Heart left ventricle (tissue), 16 donors: ENCODE measurements at regions not wholly inside any gene's neighbourhood (a gene's known extent, or its start where the extent isn't known, plus 50 kb on each side); places are given as distances from the start of the nearest gene placed in this dataset.

Experiments used
- ATAC-seq, 4 donors: fragments of 200-7000 bp; cut with Tn5 transposase; one replicate each; pipeline ENCODE4 v1.9.1; 2020 to 2022; ENCODE audit warnings: moderate library complexity in 4 of 4, mild to moderate bottlenecking in 3 of 4, moderate number of reproducible peaks in 1 of 4
- DNase-seq, 5 donors: peaks; one replicate each; pipeline ENCODE4 v3.0.0-alpha.2; 2020
- H3K27ac ChIP-seq, 12 donors: fragments of 200-600 bp; sonication (generic) in 4 of 12; one replicate each; pipeline versions ENCODE4 v1.5.0 to v1.8.0; 2016 to 2022; ENCODE audit warnings: mild to moderate bottlenecking in 2 of 12
- H3K27me3 ChIP-seq, 9 donors: fragments of 200-600 bp; sonication (generic) in 2 of 9; one replicate each; pipeline versions ENCODE4 v1.5.1 to v1.8.0; 2016 to 2022; ENCODE audit warnings: mild to moderate bottlenecking in 3 of 9
- H3K36me3 ChIP-seq, 9 donors: fragments of 200-600 bp; sonication (generic) in 2 of 9; one replicate each; pipeline versions ENCODE4 v1.5.0 to v1.8.0; 2018 to 2022; ENCODE audit warnings: mild to moderate bottlenecking in 2 of 9
- H3K4me1 ChIP-seq, 12 donors: fragments of 200-600 bp; sonication (generic) in 4 of 12; one replicate each; pipeline versions ENCODE4 v1.5.0 to v1.8.0; 2016 to 2022; ENCODE audit warnings: mild to moderate bottlenecking in 3 of 12
- H3K4me3 ChIP-seq, 12 donors: fragments of 200-600 bp; sonication (generic) in 4 of 12; one replicate each; pipeline versions ENCODE4 v1.5.0 to v1.8.0; 2017 to 2022; ENCODE audit warnings: mild to moderate bottlenecking in 9 of 12, moderate library complexity in 4 of 12
- H3K9me3 ChIP-seq, 12 donors: fragments of 200-600 bp; sonication (generic) in 4 of 12; one replicate each; pipeline versions ENCODE4 v1.5.0 to v1.8.0; 2016 to 2022; ENCODE audit warnings: mild to moderate bottlenecking in 1 of 12
- POLR2A ChIP-seq, 2 donors: fragments of 450-650 bp; IDR thresholded peaks; one replicate each; pipeline ENCODE4 v1.6.1; 2017; ENCODE audit warnings: antibody characterized with exemption in 2 of 2, mild to moderate bottlenecking in 2 of 2, moderate library complexity in 2 of 2
- WGBS, 4 donors: extraction: QIAGEN DNeasy Blood & Tissue Kit in 2 of 4; methylation state at CpG; one replicate each; pipeline versions ENCODE4 v1.1.5 to v1.1.7; 2013 to 2018; 5-methylcytosine and 5-hydroxymethylcytosine counted together
- intact Hi-C, 10 donors: fragments of 100-400 bp; cut with DNase I; formaldehyde crosslinking; loops; one replicate each; pipeline versions ENCODE4 v1.11.1 to v1.14.2; 2022
- TF ChIP-seq, protein P1 (sequence below), 12 donors: fragments of 200-600 bp; sonication (generic) in 4 of 12; IDR thresholded peaks; one replicate each; pipeline versions ENCODE4 v1.5.0 to v1.8.0; 2018 to 2022; ENCODE audit warnings: antibody characterized with exemption in 12 of 12, mild to moderate bottlenecking in 5 of 12
- donor health status: ischemic (EF 13 %, LVEDD 7.1; RV severe dilation, severe dysfunction).
- donor health status: healthy with polysubstance abuse.
- donor health status: DM: no; HTN: yes; CAD: no.
- donor health status: DM: no; HTN: no; CAD: no.
- donor health status: ischemic (EF 25% LVEDD 6.9; RV normal size, moderate dysfunction).
- donor health status: ischemic (EF 25% LVEDD 5.7; RV mildly dilated, moderate dysfunction).
- donor health status: healthy.
- donor health status: DM: yes; HTN: yes; CAD: no.
- donor health status: ischemic (EF 35%, LVEDD 5.7; RV mildly dilated, moderate dysfunction).
- donor health status: nonischemic (EF 11% LVEDD 7.7; RV severe dilation, severe dysfunction).
- donor health status: DM: yes; HTN: yes; CAD: no.
- donor health status: PGD.
- donor health status: ischemic (EF 29% LVEDD 5.4; RV normal size, mild dysfunction).
- donor health status: nonischemic (EF 23%, LVEDD 6.1; RV moderate dilation, normal function).

- 96 to 100% (median 98%) methylated on average over 1 of the region's 1 CpG for WGBS, 4 donors
- no peaks in the 10 kb centered on the region for H3K9me3 ChIP-seq
- intact Hi-C loops, result loop anchor here in 5 of 10 donors (2.0 to 10.0 kb wide), 4 partner anchors 162 to 222 kb away; no protein-coding TSS in a partner anchor
- TF ChIP-seq POLR2A (IDR thresholded peaks at IDR 0.05), result no peak
- TF ChIP-seq, protein P1, sequence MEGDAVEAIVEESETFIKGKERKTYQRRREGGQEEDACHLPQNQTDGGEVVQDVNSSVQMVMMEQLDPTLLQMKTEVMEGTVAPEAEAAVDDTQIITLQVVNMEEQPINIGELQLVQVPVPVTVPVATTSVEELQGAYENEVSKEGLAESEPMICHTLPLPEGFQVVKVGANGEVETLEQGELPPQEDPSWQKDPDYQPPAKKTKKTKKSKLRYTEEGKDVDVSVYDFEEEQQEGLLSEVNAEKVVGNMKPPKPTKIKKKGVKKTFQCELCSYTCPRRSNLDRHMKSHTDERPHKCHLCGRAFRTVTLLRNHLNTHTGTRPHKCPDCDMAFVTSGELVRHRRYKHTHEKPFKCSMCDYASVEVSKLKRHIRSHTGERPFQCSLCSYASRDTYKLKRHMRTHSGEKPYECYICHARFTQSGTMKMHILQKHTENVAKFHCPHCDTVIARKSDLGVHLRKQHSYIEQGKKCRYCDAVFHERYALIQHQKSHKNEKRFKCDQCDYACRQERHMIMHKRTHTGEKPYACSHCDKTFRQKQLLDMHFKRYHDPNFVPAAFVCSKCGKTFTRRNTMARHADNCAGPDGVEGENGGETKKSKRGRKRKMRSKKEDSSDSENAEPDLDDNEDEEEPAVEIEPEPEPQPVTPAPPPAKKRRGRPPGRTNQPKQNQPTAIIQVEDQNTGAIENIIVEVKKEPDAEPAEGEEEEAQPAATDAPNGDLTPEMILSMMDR (IDR thresholded peaks at IDR 0.05), result no peak
- no peaks in the 10 kb centered on the region for H3K36me3 ChIP-seq
- ATAC-seq (no peak), DNase-seq (no peak)
- H3K27me3 ChIP-seq, result peaks cover 0 to 6% (median 0%) of the 10 kb centered on the region in 9 donors
- H3K27ac ChIP-seq, result no peak overlapping the region
- peaks cover 0 to 11% (median 1%) of the 10 kb centered on the region in 12 donors for H3K4me1 ChIP-seq
- no peak overlapping the region for H3K4me3 ChIP-seq
These were observed 116.0 kb upstream of the TMCC3 start for GRCh38 chr12:94766397-94766796.

DNA sequence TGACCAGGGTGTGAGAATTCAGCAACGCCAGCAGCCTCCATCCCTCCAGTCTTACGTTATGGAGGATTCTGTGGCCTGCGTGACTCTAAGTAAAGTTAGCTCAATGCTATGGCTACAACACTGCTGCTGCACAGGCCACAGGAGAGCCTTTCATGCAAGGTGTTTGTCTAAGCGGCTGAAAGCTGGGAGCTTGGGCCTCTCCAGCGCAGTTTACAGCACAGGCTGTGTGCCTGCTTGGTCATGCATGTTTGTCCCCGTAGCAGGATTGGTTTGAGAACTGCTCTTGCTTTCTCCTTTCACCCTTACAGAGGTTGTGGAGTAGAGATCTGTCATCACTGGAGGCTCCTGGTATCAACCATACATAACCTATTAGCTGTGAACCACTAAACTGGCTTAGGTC lies 113.1 kb upstream of the TMCC3 start:
- H3K36me3 ChIP-seq, result no peaks in the 10 kb centered on the region
- no peak overlapping the region for H3K4me3 ChIP-seq
- peaks cover 0 to 3% (median 0%) of the 10 kb centered on the region in 12 donors for H3K4me1 ChIP-seq
- H3K27ac ChIP-seq, result no peak overlapping the region
- intact Hi-C loops, result loop anchor here in 8 of 10 donors (5.0 to 10.0 kb wide), 4 partner anchors 159 to 219 kb away; no protein-coding TSS in a partner anchor
- 90 to 98% (median 92%) methylated on average over 6 of the region's 6 CpGs for WGBS, 4 donors
- H3K27me3 ChIP-seq, result peaks cover 0 to 6% (median 0%) of the 10 kb centered on the region in 9 donors
- H3K9me3 ChIP-seq, result no peaks in the 10 kb centered on the region
- no peak for ATAC-seq
- no peak for DNase-seq
- no peak for TF ChIP-seq POLR2A (IDR thresholded peaks at IDR 0.05)
- TF ChIP-seq, protein P1 (IDR thresholded peaks at IDR 0.05), result no peak

DNA sequence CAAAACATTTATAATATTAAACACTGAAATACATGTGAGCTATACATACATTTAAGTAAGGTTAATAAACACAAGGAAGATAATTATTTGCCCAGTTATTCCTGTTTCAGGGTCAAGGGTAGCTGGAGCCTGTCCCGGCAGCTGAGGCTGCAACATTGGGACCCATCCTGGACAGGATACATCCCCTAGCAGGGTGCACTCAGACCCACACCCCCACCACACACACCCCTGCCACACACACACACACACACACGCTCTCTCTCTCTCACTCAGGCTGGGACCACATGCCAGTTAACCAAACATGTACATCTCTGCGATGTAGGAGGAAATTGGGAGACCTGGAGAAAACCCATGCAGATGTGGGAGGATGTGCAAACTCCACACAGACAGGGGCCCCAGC lies 112.6 kb upstream of the TMCC3 start:
- TF ChIP-seq POLR2A (IDR thresholded peaks at IDR 0.05), result no peak
- TF ChIP-seq, protein P1 (IDR thresholded peaks at IDR 0.05), result no peak
- H3K36me3 ChIP-seq, result no peaks in the 10 kb centered on the region
- peaks cover 0 to 2% (median 0%) of the 10 kb centered on the region in 12 donors for H3K4me1 ChIP-seq
- WGBS, 4 donors, result 76 to 94% (median 87%) methylated on average over 3 of the region's 3 CpGs
- H3K9me3 ChIP-seq, result no peaks in the 10 kb centered on the region
- peaks cover 0 to 6% (median 0%) of the 10 kb centered on the region in 9 donors for H3K27me3 ChIP-seq
- no peak overlapping the region for H3K4me3 ChIP-seq
- no peak for ATAC-seq
- intact Hi-C loops, result loop anchor here in 8 of 10 donors (5.0 to 10.0 kb wide), 4 partner anchors 158 to 218 kb away; no protein-coding TSS in a partner anchor
- no peak overlapping the region for H3K27ac ChIP-seq
- DNase-seq, result no peak

- Histone ChIP-seq H3K36me3 (no peaks in the 10 kb centered on the region), H3K4me1 (peaks cover 0 to 2% (median 0%) of the 10 kb centered on the region in 12 donors), H3K4me3 (no peak overlapping the region), H3K27ac (no peak overlapping the region), H3K9me3 (no peaks in the 10 kb centered on the region), H3K27me3 (peaks cover 0 to 6% (median 0%) of the 10 kb centered on the region in 9 donors)
- ATAC-seq, result no peak
- no peak for DNase-seq
- TF ChIP-seq, protein P1 (IDR thresholded peaks at IDR 0.05), result no peak
- TF ChIP-seq POLR2A (IDR thresholded peaks at IDR 0.05), result no peak
- intact Hi-C loops, result loop anchor here in 8 of 10 donors (5.0 to 10.0 kb wide), 4 partner anchors 158 to 218 kb away; no protein-coding TSS in a partner anchor
- WGBS, 4 donors, result 78 to 82% (median 80%) methylated on average over 4 of the region's 4 CpGs
These were observed 112.0 kb upstream of the TMCC3 start for GRCh38 chr12:94762259-94762942.
